SKM-1 treated with dmso at 0.1 percent for 144 hours (cell line): ENCODE measurements at regions not wholly inside any gene's neighbourhood (a gene's known extent, or its start where the extent isn't known, plus 50 kb on each side); places are given as distances from the start of the nearest gene placed in this dataset.
"Not testable (repeated sequence)": the region's sequence is repeated elsewhere in the genome, so short reads cannot be mapped to it uniquely, and the experiment has no call there.

Experiments used
- DNase-seq: peaks from one replicate; lab custom pipeline; 2025; ENCODE audit not compliant: unreplicated experiment; lab: John Stamatoyannopoulos, UW

- DNase-seq = no peak
Measured at GRCh38 chr2:136295168-136295567, 177.2 kb upstream of the CXCR4 start.

GRCh38 chr2:136291871-136292270 is 173.9 kb upstream of the CXCR4 start:
- no peak for DNase-seq

- no peak for DNase-seq
Measured at GRCh38 chr2:136290326-136290725, 172.4 kb upstream of the CXCR4 start.

GRCh38 chr2:136288249-136288648 is 170.3 kb upstream of the CXCR4 start:
- no peak for DNase-seq

GRCh38 chr2:136286423-136286822 is 168.5 kb upstream of the CXCR4 start:
- no peak for DNase-seq

- DNase-seq = no peak
Measured at GRCh38 chr2:136284226-136285119, 166.5 kb upstream of the CXCR4 start.

- no peak for DNase-seq
Measured at GRCh38 chr2:136282251-136282650, 164.3 kb upstream of the CXCR4 start.

- DNase-seq = no peak
Measured at GRCh38 chr2:136281281-136282114, 163.5 kb upstream of the CXCR4 start.

GRCh38 chr2:136266346-136266745 is 148.4 kb upstream of the CXCR4 start:
- DNase-seq = not testable (repeated sequence)

GRCh38 chr2:136259551-136259950 is 141.6 kb upstream of the CXCR4 start:
- no peak for DNase-seq

GRCh38 chr2:136257893-136258292 is 139.9 kb upstream of the CXCR4 start:
- DNase-seq = no peak

- DNase-seq = peak; percentile 93
Measured at GRCh38 chr2:136255648-136256461, 137.9 kb upstream of the CXCR4 start.

- no peak for DNase-seq
Measured at GRCh38 chr2:136255127-136255526, 137.2 kb upstream of the CXCR4 start.

GRCh38 chr2:136254681-136255080 is 136.7 kb upstream of the CXCR4 start:
- no peak for DNase-seq

- peak; percentile 29 for DNase-seq
Measured at GRCh38 chr2:136253288-136254004, 135.5 kb upstream of the CXCR4 start.

GRCh38 chr2:136251885-136252585 is 134.1 kb upstream of the CXCR4 start:
- no peak for DNase-seq

GRCh38 chr2:136251197-136251884 is 133.4 kb upstream of the CXCR4 start:
- no peak for DNase-seq

- no peak for DNase-seq
Measured at GRCh38 chr2:136250131-136250530, 132.2 kb upstream of the CXCR4 start.

GRCh38 chr2:136248907-136249306 is 131.0 kb upstream of the CXCR4 start:
- no peak for DNase-seq
